ENCODE measurements at regions not wholly inside any gene's neighbourhood (a gene's known extent, or its start where the extent isn't known, plus 50 kb on each side); places are given as distances from the start of the nearest gene placed in this dataset.

GRCh38 chr5:85205430-85205829 is 820.8 kb upstream of the EDIL3 start:
- H3K27ac Mint-ChIP-seq, result no peak overlapping the region
- H3K36me3 Mint-ChIP-seq, result no peaks in the 10 kb centered on the region
- TF ChIP-seq ATF1 (CRISPR knock-in tag; IDR thresholded peaks at IDR 0.05) (no peak), ZNF512 (CRISPR knock-in tag; IDR thresholded peaks at IDR 0.05; ENCODE audit: borderline replicate concordance) (no peak), ZNF219 (CRISPR knock-in tag; IDR thresholded peaks at IDR 0.05; ENCODE audit: borderline replicate concordance) (no peak), ZNF317 (CRISPR knock-in tag; IDR thresholded peaks at IDR 0.05; ENCODE audit: borderline replicate concordance, low read depth) (no peak)
- no peaks in the 10 kb centered on the region; the same call in 1 of the 2 replicates for H3K9me3 Mint-ChIP-seq
- ATAC-seq, result no peak
- H3K4me1 Mint-ChIP-seq, result no peaks in the 10 kb centered on the region
- no peak overlapping the region for H3K4me3 Mint-ChIP-seq
- DNase-seq (ENCODE audit: low spot score), result no peak
- H3K27me3 Mint-ChIP-seq (ENCODE audit: low read depth), result no peaks in the 10 kb centered on the region
- CTCF ChIA-PET, result no interaction called here
- POLR2A ChIA-PET, result no interaction called here

- ATAC-seq (no peak), DNase-seq (ENCODE audit: low spot score) (no peak)
- H3K27me3 Mint-ChIP-seq (ENCODE audit: low read depth), result no peaks in the 10 kb centered on the region
- no peaks in the 10 kb centered on the region for H3K4me1 Mint-ChIP-seq
- CTCF ChIA-PET, result no interaction called here
- H3K4me3 Mint-ChIP-seq, result no peak overlapping the region
- POLR2A ChIA-PET, result no interaction called here
- H3K27ac Mint-ChIP-seq, result no peak overlapping the region
- TF ChIP-seq E2F1 (CRISPR knock-in tag; IDR thresholded peaks at IDR 0.05) (no peak), ZBTB43 (CRISPR knock-in tag; IDR thresholded peaks at IDR 0.05) (no peak), FOXP1 (CRISPR knock-in tag; IDR thresholded peaks at IDR 0.05; ENCODE audit: borderline replicate concordance) (no peak), ZNF263 (CRISPR knock-in tag; IDR thresholded peaks at IDR 0.05; ENCODE audit: low read depth) (no peak), ZNF232 (CRISPR knock-in tag; IDR thresholded peaks at IDR 0.05) (no peak), NR1H2 (CRISPR knock-in tag; IDR thresholded peaks at IDR 0.05) (no peak), SMAD4 (CRISPR knock-in tag; IDR thresholded peaks at IDR 0.05) (no peak), FOXK1 (CRISPR knock-in tag; IDR thresholded peaks at IDR 0.05) (no peak), MLX (CRISPR knock-in tag; IDR thresholded peaks at IDR 0.05) (no peak), ZNF416 (CRISPR knock-in tag; IDR thresholded peaks at IDR 0.05) (no peak), NR3C1 (CRISPR knock-in tag; conservative IDR thresholded peaks at IDR 0.05; ENCODE audit: low read depth) (no peak)
- no peaks in the 10 kb centered on the region for H3K36me3 Mint-ChIP-seq
- peaks cover 14% of the 10 kb centered on the region for H3K9me3 Mint-ChIP-seq
Measured at GRCh38 chr5:85225388-85225787, 840.7 kb upstream of the EDIL3 start.

- H3K9me3 Mint-ChIP-seq, result peaks cover 43% of the 10 kb centered on the region
- no peaks in the 10 kb centered on the region; the same call in 1 of the 2 replicates for H3K27me3 Mint-ChIP-seq (ENCODE audit: low read depth)
- H3K36me3 Mint-ChIP-seq, result peaks cover 15% of the 10 kb centered on the region
- no peaks in the 10 kb centered on the region for H3K4me1 Mint-ChIP-seq
- H3K4me3 Mint-ChIP-seq, result no peak overlapping the region
- CTCF ChIA-PET, result no interaction called here
- no peak for ATAC-seq
- H3K27ac Mint-ChIP-seq, result no peak overlapping the region
- POLR2A ChIA-PET, result no interaction called here
- DNase-seq (ENCODE audit: low spot score), result no peak
- TF ChIP-seq OVOL2 (CRISPR knock-in tag; IDR thresholded peaks at IDR 0.05; ENCODE audit: borderline replicate concordance) (no peak), AFF4 (CRISPR knock-in tag; IDR thresholded peaks at IDR 0.05; ENCODE audit: borderline replicate concordance) (no peak), TCF7 (CRISPR knock-in tag; IDR thresholded peaks at IDR 0.05; ENCODE audit: low read depth) (no peak), PRDM15 (CRISPR knock-in tag; IDR thresholded peaks at IDR 0.05) (no peak), ZNF219 (CRISPR knock-in tag; IDR thresholded peaks at IDR 0.05; ENCODE audit: borderline replicate concordance) (no peak), MXD4 (CRISPR knock-in tag; IDR thresholded peaks at IDR 0.05; ENCODE audit: borderline replicate concordance) (no peak)
Measured at GRCh38 chr5:85249204-85249603, 864.5 kb upstream of the EDIL3 start.
